ENCODE measurements at regions not wholly inside any gene's neighbourhood (a gene's known extent, or its start where the extent isn't known, plus 50 kb on each side); places are given as distances from the start of the nearest gene placed in this dataset.

GRCh38 chr9:16203729-16204573, 651.1 kb downstream of the CCDC171 start:
- no peak for DNase-seq

GRCh38 chr9:16205455-16205854, 652.6 kb downstream of the CCDC171 start:
- DNase-seq, result no peak

GRCh38 chr9:16206518-16206917, 653.7 kb downstream of the CCDC171 start:
- no peak for DNase-seq

- no peak for DNase-seq
Observed at GRCh38 chr9:16207161-16207560, 654.3 kb downstream of the CCDC171 start.

- no peak for DNase-seq
Observed at GRCh38 chr9:16210440-16210839, 657.6 kb downstream of the CCDC171 start.

- no peak for DNase-seq
Observed at GRCh38 chr9:16211946-16212345, 658.5 kb downstream of the BNC2 start.

- no peak for DNase-seq
Observed at GRCh38 chr9:16213781-16214515, 656.5 kb downstream of the BNC2 start.

GRCh38 chr9:16214677-16215352, 655.7 kb downstream of the BNC2 start:
- DNase-seq, result no peak

- DNase-seq, result no peak
Observed at GRCh38 chr9:16215353-16215680, 655.2 kb downstream of the BNC2 start.

- no peak for DNase-seq
Observed at GRCh38 chr9:16217943-16218701, 652.3 kb downstream of the BNC2 start.

GRCh38 chr9:16221366-16221765, 649.1 kb downstream of the BNC2 start:
- peak; percentile 41 for DNase-seq

GRCh38 chr9:16221822-16222547, 648.5 kb downstream of the BNC2 start:
- no peak for DNase-seq

GRCh38 chr9:16223074-16223871, 647.2 kb downstream of the BNC2 start:
- peak; percentile 44 for DNase-seq

GRCh38 chr9:16230731-16231130, 639.7 kb downstream of the BNC2 start:
- DNase-seq, result peak; percentile 86

GRCh38 chr9:16236311-16236710, 634.2 kb downstream of the BNC2 start:
- no peak for DNase-seq

- no peak for DNase-seq
Observed at GRCh38 chr9:16236882-16237281, 633.6 kb downstream of the BNC2 start.

- no peak for DNase-seq
Observed at GRCh38 chr9:16238623-16239138, 631.8 kb downstream of the BNC2 start.

- no peak for DNase-seq
Observed at GRCh38 chr9:16241231-16241630, 629.2 kb downstream of the BNC2 start.

- DNase-seq, result no peak
Observed at GRCh38 chr9:16243798-16244197, 626.7 kb downstream of the BNC2 start.

- DNase-seq, result no peak
Observed at GRCh38 chr9:16245756-16246440, 624.6 kb downstream of the BNC2 start.

GRCh38 chr9:16246785-16247184, 623.7 kb downstream of the BNC2 start:
- DNase-seq, result no peak
